A673 (cell line): ENCODE measurements at regions not wholly inside any gene's neighbourhood (a gene's known extent, or its start where the extent isn't known, plus 50 kb on each side); places are given as distances from the start of the nearest gene placed in this dataset.

ENCODE experiments used
- BruUV-seq: library from RNA; stranded (reverse); fragments of 400-500 nt; replicated peaks from 2 replicates; lab custom pipeline; 2021; lab: Mats Ljungman, UMichigan
- CTCF ChIA-PET: fragments of 300-600 bp; sonication (Branson Sonifier 250); formaldehyde crosslinking; loops from one replicate; lab custom pipeline; 2022; ENCODE audit warnings: antibody characterized with exemption; lab: Charles Lee
- POLR2A ChIA-PET: fragments of 300-600 bp; sonication (Branson Sonifier 250); formaldehyde crosslinking; loops from one replicate; lab custom pipeline; 2022; ENCODE audit warnings: antibody characterized with exemption; ENCODE audit not compliant: low non-redundant PET; lab: Charles Lee
- DNase-seq: peaks from one replicate; pipeline ENCODE4 v3.0.0-alpha.2; 2015; ENCODE audit warnings: low spot score
- H3K27ac ChIP-seq: fragments of 200-600 bp; sonication (generic); 2 replicates; pipeline ENCODE4 v1.5.1; 2016; ENCODE audit warnings: mixed run types, low read depth, mild to moderate bottlenecking, mixed read lengths, antibody characterized with exemption, low read length; ENCODE audit not compliant: poor library complexity, severe bottlenecking
- H3K27me3 ChIP-seq: fragments of 200-600 bp; sonication (generic); replicated peaks from 2 replicates; pipeline ENCODE4 v1.6.1; 2017; ENCODE audit warnings: mixed run types, low read depth, mild to moderate bottlenecking, mixed read lengths, antibody characterized with exemption, low read length; ENCODE audit not compliant: insufficient read depth, poor library complexity
- H3K36me3 ChIP-seq: fragments of 200-600 bp; sonication (generic); 2 replicates; pipeline ENCODE4 v1.6.1; 2016; ENCODE audit warnings: mixed run types, mild to moderate bottlenecking, mixed read lengths, antibody characterized with exemption, low read length; ENCODE audit not compliant: insufficient read depth, poor library complexity, severe bottlenecking
- H3K4me1 ChIP-seq: fragments of 200-600 bp; sonication (generic); 2 replicates; pipeline ENCODE4 v1.6.1; 2017; ENCODE audit warnings: mixed run types, mild to moderate bottlenecking, mixed read lengths, antibody characterized with exemption, low read length; ENCODE audit not compliant: insufficient read depth, poor library complexity, severe bottlenecking
- H3K4me3 ChIP-seq: fragments of 200-600 bp; sonication (generic); 2 replicates; pipeline ENCODE4 v1.5.1; 2016; ENCODE audit warnings: low read depth, mixed run types, mild to moderate bottlenecking, mixed read lengths, low read length; ENCODE audit not compliant: poor library complexity, severe bottlenecking
- H3K9me3 ChIP-seq: fragments of 200-600 bp; sonication (generic); 2 replicates; pipeline ENCODE4 v1.6.1; 2016; ENCODE audit warnings: mixed run types, low read depth, mild to moderate bottlenecking, mixed read lengths, antibody characterized with exemption, low read length; ENCODE audit not compliant: poor library complexity, severe bottlenecking
- CTCF ChIP-seq: fragments of 300-800, 200-600 bp; sonication (generic); conservative IDR thresholded peaks from 2 replicates; pipeline ENCODE4 v1.5.1; 2017; ENCODE audit warnings: low read depth, mild to moderate bottlenecking, antibody characterized with exemption, low read length, moderate library complexity, mixed read lengths
- EZH2 ChIP-seq: fragments of 200-600 bp; sonication (generic); IDR thresholded peaks from 2 replicates; pipeline ENCODE4 v1.6.1; 2017; ENCODE audit warnings: borderline replicate concordance, low read depth, mild to moderate bottlenecking, mixed read lengths, antibody characterized with exemption, low read length; ENCODE audit not compliant: poor library complexity, severe bottlenecking
- intact Hi-C: fragments of 100-400 bp; cut with micrococcal nuclease; formaldehyde crosslinking; loops from one replicate; pipeline ENCODE4 v1.10.0; 2022; ENCODE audit not compliant: unreplicated experiment

GRCh38 chr2:153668923-153669322, 190.4 kb upstream of the RPRM start:
- intact Hi-C loops = no loop called here
- Histone ChIP-seq H3K4me3 (no peak overlapping the region), H3K4me1 (no peaks in the 10 kb centered on the region), H3K27me3 (no peaks in the 10 kb centered on the region), H3K27ac (no peak overlapping the region), H3K9me3 (no peaks in the 10 kb centered on the region), H3K36me3 (no peaks in the 10 kb centered on the region)
- no peak for TF ChIP-seq CTCF
- TF ChIP-seq EZH2 = no peak
- BruUV-seq = no TSS peak
- DNase-seq = no peak
- POLR2A ChIA-PET = no interaction called here
- CTCF ChIA-PET = no interaction called here

GRCh38 chr2:153710128-153710527, 161.6 kb upstream of the GALNT13 start:
- H3K4me3 ChIP-seq = no peak overlapping the region
- TF ChIP-seq EZH2 (no peak), CTCF (no peak)
- H3K4me1 ChIP-seq = no peaks in the 10 kb centered on the region
- ChIA-PET POLR2A (no interaction called here), CTCF (no interaction called here)
- intact Hi-C loops = no loop called here
- no peaks in the 10 kb centered on the region for H3K36me3 ChIP-seq
- no peak for DNase-seq
- no TSS peak for BruUV-seq
- no peak overlapping the region for H3K27ac ChIP-seq
- no peaks in the 10 kb centered on the region for H3K27me3 ChIP-seq
- H3K9me3 ChIP-seq = no peaks in the 10 kb centered on the region

GRCh38 chr2:153715218-153715850, 156.4 kb upstream of the GALNT13 start:
- no peaks in the 10 kb centered on the region for H3K9me3 ChIP-seq
- TF ChIP-seq EZH2 = no peak
- no peak for TF ChIP-seq CTCF
- no peak overlapping the region for H3K27ac ChIP-seq
- H3K36me3 ChIP-seq = no peaks in the 10 kb centered on the region
- H3K4me3 ChIP-seq = no peak overlapping the region
- intact Hi-C loops = no loop called here
- no peak for DNase-seq
- no peaks in the 10 kb centered on the region for H3K4me1 ChIP-seq
- POLR2A ChIA-PET = no interaction called here
- BruUV-seq = no TSS peak
- CTCF ChIA-PET = no interaction called here
- no peaks in the 10 kb centered on the region for H3K27me3 ChIP-seq
